AG09309 (cell line): ENCODE measurements at regions not wholly inside any gene's neighbourhood (a gene's known extent, or its start where the extent isn't known, plus 50 kb on each side); places are given as distances from the start of the nearest gene placed in this dataset.

Source experiments
- DNase-seq: peaks from one replicate; pipeline ENCODE4 v3.0.0-alpha.2; 2010; ENCODE audit warnings: low read depth
- H3K4me3 ChIP-seq: 2 replicates; pipeline ENCODE4 v1.5.1; 2011; ENCODE audit warnings: mild to moderate bottlenecking, low read depth, low read length, moderate library complexity; ENCODE audit not compliant: control insufficient read depth
- TF ChIP-seq, protein P1 (sequence below): IDR thresholded peaks from 2 replicates; pipeline ENCODE4 v1.5.1; 2011; ENCODE audit warnings: mild to moderate bottlenecking, low read depth, low read length, inconsistent platforms; ENCODE audit not compliant: insufficient read depth, control insufficient read depth; ENCODE audit errors: missing control alignments

DNA sequence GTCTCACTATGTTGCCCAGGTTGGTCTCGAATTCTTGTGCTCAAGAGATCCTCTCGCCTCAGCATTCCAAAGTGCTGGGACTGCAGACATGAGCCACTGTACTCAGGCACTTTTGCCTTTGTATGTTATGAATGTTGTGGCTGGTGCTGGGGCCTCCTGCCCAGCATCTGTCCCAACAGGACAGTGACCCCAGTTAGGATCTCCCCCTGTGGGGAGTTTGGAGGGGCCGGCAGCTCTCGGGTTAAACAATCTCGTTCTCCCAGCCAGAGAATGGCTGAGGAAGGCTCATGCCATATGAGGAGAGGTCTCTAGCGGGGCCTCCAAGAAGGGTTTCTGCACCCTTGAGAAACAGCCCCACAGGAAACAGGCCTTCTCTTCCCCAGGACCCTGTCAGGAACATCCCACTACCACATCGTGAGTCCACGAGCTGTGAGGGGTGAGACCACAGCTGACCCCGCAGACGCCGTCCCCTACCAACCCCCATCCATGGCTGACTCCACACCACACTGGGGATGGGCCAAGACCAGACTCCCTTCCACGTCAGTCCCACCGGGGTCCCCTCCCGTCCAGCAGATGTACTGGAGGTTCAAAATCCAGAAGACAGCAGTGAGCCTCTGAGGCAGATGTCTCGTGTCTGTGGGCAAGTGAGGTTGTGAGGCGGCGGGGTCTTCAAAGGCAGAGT lies 54.1 kb downstream of the SHANK2 start:
- DNase-seq: no peak
- no peak overlapping the region for H3K4me3 ChIP-seq
- TF ChIP-seq, protein P1, sequence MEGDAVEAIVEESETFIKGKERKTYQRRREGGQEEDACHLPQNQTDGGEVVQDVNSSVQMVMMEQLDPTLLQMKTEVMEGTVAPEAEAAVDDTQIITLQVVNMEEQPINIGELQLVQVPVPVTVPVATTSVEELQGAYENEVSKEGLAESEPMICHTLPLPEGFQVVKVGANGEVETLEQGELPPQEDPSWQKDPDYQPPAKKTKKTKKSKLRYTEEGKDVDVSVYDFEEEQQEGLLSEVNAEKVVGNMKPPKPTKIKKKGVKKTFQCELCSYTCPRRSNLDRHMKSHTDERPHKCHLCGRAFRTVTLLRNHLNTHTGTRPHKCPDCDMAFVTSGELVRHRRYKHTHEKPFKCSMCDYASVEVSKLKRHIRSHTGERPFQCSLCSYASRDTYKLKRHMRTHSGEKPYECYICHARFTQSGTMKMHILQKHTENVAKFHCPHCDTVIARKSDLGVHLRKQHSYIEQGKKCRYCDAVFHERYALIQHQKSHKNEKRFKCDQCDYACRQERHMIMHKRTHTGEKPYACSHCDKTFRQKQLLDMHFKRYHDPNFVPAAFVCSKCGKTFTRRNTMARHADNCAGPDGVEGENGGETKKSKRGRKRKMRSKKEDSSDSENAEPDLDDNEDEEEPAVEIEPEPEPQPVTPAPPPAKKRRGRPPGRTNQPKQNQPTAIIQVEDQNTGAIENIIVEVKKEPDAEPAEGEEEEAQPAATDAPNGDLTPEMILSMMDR: no peak

DNA sequence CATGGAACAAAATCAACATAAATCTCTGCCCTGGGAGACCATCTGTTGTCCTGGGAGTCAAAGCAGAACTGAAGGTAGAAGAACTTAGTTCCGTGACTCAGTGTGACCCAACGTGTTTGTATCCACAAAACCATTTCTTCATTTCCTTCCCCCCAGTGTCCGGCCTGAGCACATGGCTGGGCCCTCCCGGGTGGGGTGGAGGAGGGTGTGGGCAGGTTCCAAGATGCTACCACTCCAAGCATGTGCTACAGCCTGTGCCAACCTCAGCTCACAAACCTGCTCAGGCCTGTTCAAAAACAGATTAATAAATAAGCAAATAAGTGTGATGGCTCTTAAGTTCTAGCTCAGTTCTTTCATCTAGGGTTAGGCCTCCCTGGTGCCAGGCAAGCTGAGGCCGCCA lies 55.3 kb downstream of the SHANK2 start:
- TF ChIP-seq, protein P1: no peak
- DNase-seq: no peak
- H3K4me3 ChIP-seq: no peak overlapping the region

DNA sequence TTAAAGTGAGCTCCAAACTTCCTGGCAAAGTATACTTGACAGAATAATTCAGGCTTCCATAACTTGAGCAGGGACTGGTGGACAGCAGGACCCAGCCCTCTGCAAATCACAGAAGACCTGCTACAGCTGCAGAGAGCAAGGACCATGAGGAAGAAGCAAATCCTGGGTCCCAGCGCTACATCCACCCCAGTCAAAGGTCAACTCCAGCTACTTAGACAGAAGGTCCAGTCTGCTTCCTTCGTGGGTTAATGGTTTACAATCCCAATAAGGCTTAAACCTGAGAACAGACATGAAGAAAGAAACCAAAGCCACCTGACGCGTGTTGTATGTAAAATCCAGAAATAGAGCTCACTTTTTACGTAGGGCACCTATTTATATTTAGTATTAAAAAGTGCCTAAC lies 57.7 kb downstream of the SHANK2 start:
- TF ChIP-seq, protein P1: no peak
- DNase-seq: no peak
- no peak overlapping the region for H3K4me3 ChIP-seq

DNA sequence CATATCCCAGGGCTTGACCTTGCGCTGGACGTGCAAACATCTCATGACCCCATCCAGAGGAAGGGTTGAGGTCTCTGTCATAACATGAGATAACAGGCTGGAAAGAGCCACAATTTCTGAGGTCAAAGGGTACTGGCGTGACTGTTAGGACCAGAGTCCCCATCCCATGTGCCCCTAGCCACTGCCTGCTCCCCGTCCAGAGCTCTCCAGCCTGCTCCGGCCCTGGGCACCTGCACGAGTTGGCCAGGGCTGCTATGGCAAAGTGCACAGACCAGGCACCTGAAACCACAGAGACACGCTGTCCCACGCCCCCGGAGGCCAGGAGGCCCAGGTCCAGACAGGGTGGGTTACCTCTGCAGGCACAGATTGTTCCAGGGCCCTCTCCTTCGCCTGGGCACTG lies 58.9 kb downstream of the SHANK2 start:
- TF ChIP-seq, protein P1: no peak

DNA sequence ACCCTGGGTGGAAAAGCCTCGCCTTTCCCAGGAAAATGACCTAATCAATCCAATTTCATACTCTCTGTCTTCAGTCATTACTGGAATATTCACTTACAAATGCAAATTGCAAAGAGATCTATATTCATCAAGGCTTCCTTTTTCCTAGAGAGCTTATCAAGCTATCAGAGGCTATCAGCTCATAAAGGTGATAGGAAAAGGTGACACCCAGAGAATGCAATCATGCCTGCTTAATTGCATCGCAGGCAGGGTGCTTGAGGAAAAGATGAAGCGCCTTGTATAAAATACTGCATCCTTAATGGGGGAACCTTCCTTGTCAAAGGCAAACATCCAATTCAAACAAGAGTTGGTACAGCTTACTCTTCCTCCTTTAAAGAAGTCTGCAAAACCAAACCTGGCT lies 59.7 kb downstream of the SHANK2 start:
- no peak overlapping the region for H3K4me3 ChIP-seq
- no peak for DNase-seq
- TF ChIP-seq, protein P1: no peak

More for the DNA sequence above, 58.9 kb downstream of the SHANK2 start:
- H3K4me3 ChIP-seq: no peak overlapping the region
- DNase-seq: no peak

DNA sequence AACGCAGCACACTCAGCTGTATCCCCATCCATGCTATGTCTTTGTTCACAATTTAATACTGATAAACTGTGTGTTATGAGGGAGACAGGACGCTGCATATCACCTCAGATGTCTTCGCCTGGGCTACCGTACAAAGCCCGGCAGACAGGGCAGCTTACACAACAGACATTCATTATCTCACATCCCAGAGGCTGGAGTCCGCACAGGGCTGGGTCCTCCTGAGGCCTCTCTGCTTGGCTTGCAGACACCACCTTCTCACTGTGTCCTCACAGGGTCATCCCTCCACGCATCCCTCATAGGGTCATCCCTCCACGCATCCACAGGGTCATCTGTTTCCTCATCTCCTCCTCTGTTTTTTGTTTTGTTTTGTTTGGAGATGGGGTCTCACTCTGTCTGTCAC lies 61.2 kb downstream of the SHANK2 start:
- TF ChIP-seq, protein P1: no peak
- H3K4me3 ChIP-seq: no peak overlapping the region
- no peak for DNase-seq
